Gastroesophageal sphincter (tissue), 4 donors: ENCODE measurements at regions not wholly inside any gene's neighbourhood (a gene's known extent, or its start where the extent isn't known, plus 50 kb on each side); places are given as distances from the start of the nearest gene placed in this dataset.

ENCODE experiments used
- ATAC-seq: fragments of 150-250 bp; one replicate; pipeline ENCODE4 v1.9.1; 2016; ENCODE audit warnings: mild to moderate bottlenecking, moderate library complexity
- H3K27ac ChIP-seq, 4 donors: fragments of 200-600 bp; sonication (generic) in 3 of 4; 1 replicate in 3 of 4; 2 replicates in 1 of 4; pipeline ENCODE4 v1.5.1; 2016 to 2019
- H3K27me3 ChIP-seq: fragments of 200-600 bp; sonication (generic); one replicate; pipeline ENCODE4 v1.5.1; 2019
- H3K36me3 ChIP-seq, 2 donors: fragments of 200-600 bp; sonication (generic); one replicate each; pipeline ENCODE4 v1.5.1; 2019; ENCODE audit warnings: control low read depth in 1 of 2
- H3K4me1 ChIP-seq, 3 donors: fragments of 200-600 bp; sonication (generic); 1 replicate in 2 of 3; 2 replicates in 1 of 3; pipeline ENCODE4 v1.5.1; 2016 to 2019; ENCODE audit warnings: control low read depth in 2 of 3
- H3K4me3 ChIP-seq, 2 donors: fragments of 200-600 bp; sonication (generic); one replicate each; pipeline ENCODE4 v1.5.1; 2019; ENCODE audit warnings: mild to moderate bottlenecking in 1 of 2, moderate library complexity in 1 of 2
- H3K9me3 ChIP-seq, 3 donors: fragments of 200-600 bp; sonication (generic); one replicate each; pipeline ENCODE4 v1.5.1; 2017 to 2019; ENCODE audit warnings: control low read depth in 2 of 3
- CTCF ChIP-seq, 4 experiments: fragments of 200-600 bp in 2 of 4; fragments of 450-650 bp in 2 of 4; sonication (generic) in 1 of 4; IDR thresholded peaks; one replicate each; pipeline ENCODE4 v1.5.1; 2017 to 2019; ENCODE audit warnings: antibody characterized with exemption in 4 of 4, mild to moderate bottlenecking in 2 of 4, moderate library complexity in 2 of 4
- EP300 ChIP-seq: sonication (generic); formaldehyde crosslinking; IDR thresholded peaks from one replicate; pipeline ENCODE4 v1.6.1; 2017; ENCODE audit warnings: antibody characterized with exemption, mild to moderate bottlenecking
- POLR2A ChIP-seq, 2 donors: fragments of 450-650 bp; IDR thresholded peaks; one replicate each; pipeline ENCODE4 v1.6.1; 2017; ENCODE audit warnings: antibody characterized with exemption in 2 of 2, mild to moderate bottlenecking in 2 of 2, moderate library complexity in 1 of 2
- POLR2AphosphoS5 ChIP-seq: sonication (generic); formaldehyde crosslinking; IDR thresholded peaks from one replicate; pipeline ENCODE4 v1.6.1; 2017; ENCODE audit warnings: antibody characterized with exemption
- WGBS, 2 donors: methylation state at CpG; one replicate each; pipeline ENCODE4 v1.1.5; 2018; ENCODE audit warnings: low coverage in 1 of 2; 5-methylcytosine and 5-hydroxymethylcytosine counted together

- no peaks in the 10 kb centered on the region for H3K36me3 ChIP-seq
- no peaks in the 10 kb centered on the region for H3K27me3 ChIP-seq
- H3K9me3 ChIP-seq, result peaks cover 0 to 10% (median 0%) of the 10 kb centered on the region in 3 donors
- WGBS, 2 donors, result 69 to 94% methylated on average over 2 of the region's 2 CpGs
- TF ChIP-seq POLR2A (IDR thresholded peaks at IDR 0.05) (no peak), CTCF (IDR thresholded peaks at IDR 0.05) (no peak)
- peaks cover 0 to 11% (median 0%) of the 10 kb centered on the region in 3 donors for H3K4me1 ChIP-seq
- H3K27ac ChIP-seq, result no peak overlapping the region
- no peak for ATAC-seq
- H3K4me3 ChIP-seq, result no peak overlapping the region
Observed at GRCh38 chr7:86958380-86958779, 101.1 kb downstream of the ELAPOR2 start.

GRCh38 chr7:86956567-86956966, 102.9 kb downstream of the ELAPOR2 start:
- no peaks in the 10 kb centered on the region for H3K27me3 ChIP-seq
- no peak overlapping the region for H3K4me3 ChIP-seq
- no peaks in the 10 kb centered on the region for H3K36me3 ChIP-seq
- 44 to 88% methylated on average over 4 of the region's 4 CpGs for WGBS, 2 donors
- ATAC-seq, result no peak
- no peak overlapping the region for H3K27ac ChIP-seq
- H3K4me1 ChIP-seq, result peaks cover 0 to 14% (median 0%) of the 10 kb centered on the region in 3 donors
- peaks cover 0 to 10% (median 0%) of the 10 kb centered on the region in 3 donors for H3K9me3 ChIP-seq
- TF ChIP-seq POLR2A (IDR thresholded peaks at IDR 0.05), result no peak
- no peak for TF ChIP-seq EP300
- TF ChIP-seq POLR2AphosphoS5, result no peak
- TF ChIP-seq CTCF (IDR thresholded peaks at IDR 0.05), result no peak

DNA sequence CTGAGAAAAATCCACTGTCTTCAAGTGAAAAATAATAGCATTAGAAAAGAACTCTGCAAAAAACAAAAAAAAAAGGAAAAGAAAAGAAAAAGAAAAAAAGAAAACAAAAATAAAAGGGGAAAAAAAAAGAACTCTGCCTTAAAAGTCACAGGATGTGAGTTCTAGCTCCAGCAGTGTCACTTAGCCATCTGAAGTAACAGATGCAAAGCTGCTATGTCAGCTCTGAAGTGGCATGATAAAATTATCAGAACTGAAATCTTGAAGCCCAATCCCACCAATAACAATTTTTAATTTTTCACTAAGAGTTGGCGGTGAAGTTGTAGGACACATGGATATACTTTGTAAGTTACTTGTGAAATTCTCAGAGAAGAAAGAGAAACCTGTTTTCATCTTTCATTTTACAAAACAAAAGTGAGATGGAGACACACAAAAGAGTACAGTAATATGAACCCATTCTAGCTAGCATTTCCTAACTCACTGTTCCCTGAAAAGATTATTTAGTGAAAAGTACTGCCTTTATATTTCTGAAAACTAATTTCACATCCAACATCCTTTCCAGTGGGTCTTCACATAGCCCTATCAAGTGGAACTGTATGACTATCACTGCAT, 103.5 kb downstream of the ELAPOR2 start:
- peaks cover 0 to 14% (median 0%) of the 10 kb centered on the region in 3 donors for H3K4me1 ChIP-seq
- H3K27ac ChIP-seq, result no peak overlapping the region
- H3K27me3 ChIP-seq, result no peaks in the 10 kb centered on the region
- H3K9me3 ChIP-seq, result peaks cover 0 to 10% (median 0%) of the 10 kb centered on the region in 3 donors
- no peak overlapping the region for H3K4me3 ChIP-seq
- 100% methylated on average over 1 of the region's 1 CpG for WGBS, 2 donors
- TF ChIP-seq POLR2A (IDR thresholded peaks at IDR 0.05) (no peak), POLR2AphosphoS5 (no peak), CTCF (IDR thresholded peaks at IDR 0.05) (no peak), EP300 (no peak)
- H3K36me3 ChIP-seq, result no peaks in the 10 kb centered on the region
- no peak for ATAC-seq

DNA sequence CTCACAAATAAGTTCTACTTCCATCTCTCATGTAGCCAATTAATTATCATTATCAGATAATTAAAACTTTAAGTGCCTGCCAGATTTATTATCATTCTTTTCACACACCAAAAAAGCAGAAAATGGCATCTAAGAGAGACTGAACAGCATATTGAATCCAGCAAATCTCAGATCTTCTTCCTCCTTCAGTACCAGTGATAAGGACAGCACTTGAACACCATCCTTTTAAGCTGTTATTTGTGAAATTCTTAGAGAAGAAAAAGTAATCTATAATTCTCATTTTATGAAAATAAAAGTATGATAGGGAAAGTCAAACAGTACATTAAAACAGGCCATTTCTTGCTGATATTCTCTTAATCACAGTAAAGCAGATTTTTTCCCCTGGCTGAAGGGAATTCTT, 104.5 kb downstream of the ELAPOR2 start:
- no peaks in the 10 kb centered on the region for H3K27me3 ChIP-seq
- no peak for ATAC-seq
- H3K9me3 ChIP-seq, result peaks cover 0 to 10% (median 0%) of the 10 kb centered on the region in 3 donors
- H3K4me1 ChIP-seq, result peaks cover 0 to 14% (median 0%) of the 10 kb centered on the region in 3 donors
- no peak overlapping the region for H3K27ac ChIP-seq
- no peaks in the 10 kb centered on the region for H3K36me3 ChIP-seq
- H3K4me3 ChIP-seq, result no peak overlapping the region
- TF ChIP-seq CTCF (IDR thresholded peaks at IDR 0.05), result no peak
- TF ChIP-seq EP300, result no peak
- no peak for TF ChIP-seq POLR2AphosphoS5
- no peak for TF ChIP-seq POLR2A (IDR thresholded peaks at IDR 0.05)

DNA sequence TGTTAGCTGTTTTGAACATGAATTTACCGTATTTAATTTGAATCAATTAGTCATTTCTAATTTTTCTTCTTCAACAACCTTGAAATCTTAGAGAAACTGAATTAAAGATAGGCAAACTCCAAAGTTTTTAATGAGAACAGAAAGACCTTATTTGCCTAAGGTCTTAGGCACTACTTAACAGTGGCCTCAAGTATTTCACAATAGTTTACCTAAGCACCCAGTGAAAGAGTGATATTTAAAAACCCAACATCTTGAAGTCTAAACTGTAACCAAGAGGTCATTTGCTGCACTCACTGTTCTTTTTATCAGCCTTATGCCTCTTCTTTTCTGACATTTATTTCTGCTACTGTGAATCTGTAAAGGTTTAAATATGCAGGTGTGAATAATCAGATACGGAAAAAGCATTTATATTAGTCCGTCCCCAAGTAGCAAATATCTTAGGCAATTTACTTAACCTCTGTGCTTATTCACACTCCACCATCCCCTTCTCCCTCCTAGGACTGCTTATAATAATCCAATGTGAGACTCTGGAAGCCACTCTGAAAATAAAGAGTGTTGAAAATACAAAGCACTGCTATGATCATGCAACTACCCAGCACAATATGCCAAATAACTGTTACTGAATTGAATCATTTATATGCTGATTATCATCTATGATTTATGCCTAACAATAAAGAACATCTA, 105.7 kb downstream of the ELAPOR2 start:
- Histone ChIP-seq H3K4me3 (no peak overlapping the region), H3K27me3 (no peaks in the 10 kb centered on the region), H3K9me3 (no peaks in the 10 kb centered on the region), H3K36me3 (no peaks in the 10 kb centered on the region), H3K27ac (peak overlapping the region in 1 of 4 donors; percentile 0), H3K4me1 (peaks cover 0 to 14% (median 0%) of the 10 kb centered on the region in 3 donors)
- WGBS, 2 donors, result 55 to 57% methylated on average over 3 of the region's 3 CpGs
- TF ChIP-seq EP300 (no peak), CTCF (IDR thresholded peaks at IDR 0.05) (no peak), POLR2AphosphoS5 (no peak), POLR2A (IDR thresholded peaks at IDR 0.05) (no peak)
- ATAC-seq, result no peak
